Activated CD4-positive, CD25-positive, alpha-beta regulatory T cell treated with anti-CD3 and anti-CD28 coated beads, Interleukin-2, amount 50 U/mL, for 16 hours (primary cell): ENCODE measurements at regions not wholly inside any gene's neighbourhood (a gene's known extent, or its start where the extent isn't known, plus 50 kb on each side); places are given as distances from the start of the nearest gene placed in this dataset.

Source experiments
- DNase-seq: peaks from one replicate; pipeline ENCODE4 v3.0.0-alpha.2; 2020; ENCODE audit warnings: low read depth, low spot score

DNA sequence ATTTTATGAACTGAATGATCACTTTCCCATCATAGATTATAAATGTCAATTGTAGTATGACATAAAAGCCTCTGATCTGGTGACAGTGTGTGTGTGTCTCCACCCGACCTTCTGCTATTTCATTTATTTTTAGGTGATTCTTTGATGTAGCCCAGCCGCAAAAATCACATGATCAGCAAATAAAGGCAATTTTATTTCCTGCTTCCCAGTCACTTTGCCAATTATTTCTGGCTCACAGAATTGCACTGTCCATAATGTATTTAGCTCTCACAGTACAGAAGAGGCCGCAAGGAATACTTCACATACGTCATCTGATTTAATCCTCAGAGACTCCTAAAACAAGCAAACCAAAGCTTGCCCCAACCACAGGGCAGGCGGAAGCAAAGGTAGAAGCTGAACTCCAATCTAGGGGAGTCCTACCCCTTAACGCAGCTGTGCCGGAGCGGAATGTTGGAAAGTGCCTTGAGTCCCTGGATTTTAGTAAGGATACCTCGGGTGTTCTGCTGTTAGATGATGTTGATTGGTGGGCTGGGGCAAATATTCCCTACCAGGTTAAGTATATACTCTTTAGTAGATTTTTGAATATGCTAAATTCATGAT lies 384.0 kb upstream of the IRX4 start:
- no peak for DNase-seq

DNA sequence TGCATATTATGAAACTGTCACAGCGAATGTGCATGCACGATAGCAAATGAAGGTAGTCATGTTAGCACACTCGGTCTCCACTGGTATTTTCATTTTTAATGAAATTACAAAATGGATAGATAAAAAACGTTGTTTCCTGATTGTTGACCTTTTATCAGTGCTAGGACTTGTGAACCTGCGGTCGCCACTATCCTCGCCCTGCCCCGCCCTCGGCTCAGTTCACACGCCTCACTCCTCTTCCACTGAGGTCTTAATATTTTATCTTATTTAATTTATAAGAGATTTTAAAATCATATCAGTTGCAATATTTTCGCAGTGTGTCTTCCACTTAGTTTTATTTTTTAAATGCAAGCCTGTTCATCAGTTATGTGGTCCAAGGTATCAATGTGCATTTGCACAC lies 382.6 kb upstream of the IRX4 start:
- no peak for DNase-seq

DNA sequence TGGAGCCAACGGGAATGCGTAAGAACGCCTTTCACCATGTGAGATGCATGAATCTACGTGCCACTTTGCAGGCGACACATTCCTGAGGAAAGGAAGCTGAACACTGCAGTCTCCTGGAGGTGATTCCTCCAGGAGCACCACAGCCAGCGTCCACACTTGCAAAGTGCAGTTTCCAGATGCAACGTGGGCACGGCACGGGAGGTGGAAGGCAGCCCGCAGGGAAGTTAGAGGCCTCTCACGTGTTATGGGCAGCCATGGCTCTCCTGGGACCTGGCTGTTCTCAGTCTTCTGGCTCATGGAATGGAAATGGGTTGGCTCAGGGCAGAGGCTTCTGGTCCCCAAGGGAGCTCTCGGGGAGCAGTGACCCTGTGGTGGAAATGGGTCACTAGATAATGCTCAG lies 381.0 kb upstream of the IRX4 start:
- DNase-seq = no peak

DNA sequence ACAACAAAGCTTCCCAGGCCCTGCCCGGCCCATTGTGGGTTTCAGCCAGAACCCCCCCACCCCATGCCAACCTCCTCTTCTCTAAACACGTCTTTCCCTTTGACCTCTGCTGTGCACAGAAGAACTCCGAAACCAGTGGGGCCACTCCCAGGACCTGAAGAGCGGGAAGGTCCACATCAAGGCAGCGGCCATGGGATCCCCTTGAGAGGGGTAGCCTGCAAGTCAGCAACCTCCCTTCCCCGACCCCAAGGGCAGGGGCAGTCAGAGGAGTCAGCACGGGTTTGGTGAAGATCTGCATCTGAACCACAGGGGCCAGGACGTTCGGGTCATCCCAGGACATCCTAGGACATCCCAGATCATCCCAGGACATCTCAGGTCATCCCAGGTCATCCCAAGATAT lies 379.9 kb upstream of the IRX4 start:
- no peak for DNase-seq

DNA sequence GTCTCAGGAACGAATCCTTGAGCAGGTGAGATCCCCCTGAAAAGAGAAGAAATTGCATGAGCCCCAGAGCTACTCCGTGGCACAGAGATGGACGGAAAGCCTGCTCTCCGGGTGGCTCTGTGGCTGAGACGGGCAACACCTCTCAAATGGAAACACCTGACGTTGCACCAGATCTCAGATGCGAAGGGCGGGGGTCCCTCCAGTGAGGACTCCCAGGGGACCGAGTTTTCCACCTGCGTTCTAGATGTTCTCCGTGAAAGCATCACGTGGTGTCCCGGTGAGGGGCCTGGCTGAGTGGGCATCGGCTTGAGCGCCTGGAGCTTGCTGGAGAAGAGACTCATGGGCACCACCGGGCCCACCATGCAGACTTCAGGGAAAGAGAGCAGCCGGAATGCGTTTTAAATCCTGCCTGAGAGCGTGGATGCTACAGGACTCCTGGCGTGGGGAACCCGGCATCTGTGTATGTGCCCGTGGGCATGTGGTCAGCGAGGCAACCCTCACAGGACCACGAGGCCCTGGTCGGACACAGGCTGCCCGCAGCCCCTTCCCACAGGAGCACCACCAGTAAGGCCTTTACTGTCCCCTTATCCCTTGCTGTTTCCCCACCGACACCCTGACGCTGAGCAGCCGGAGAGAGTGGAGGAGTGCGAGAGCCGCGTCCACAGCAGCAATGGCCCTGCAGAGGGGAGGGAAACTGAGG lies 378.4 kb upstream of the IRX4 start:
- DNase-seq = no peak

DNA sequence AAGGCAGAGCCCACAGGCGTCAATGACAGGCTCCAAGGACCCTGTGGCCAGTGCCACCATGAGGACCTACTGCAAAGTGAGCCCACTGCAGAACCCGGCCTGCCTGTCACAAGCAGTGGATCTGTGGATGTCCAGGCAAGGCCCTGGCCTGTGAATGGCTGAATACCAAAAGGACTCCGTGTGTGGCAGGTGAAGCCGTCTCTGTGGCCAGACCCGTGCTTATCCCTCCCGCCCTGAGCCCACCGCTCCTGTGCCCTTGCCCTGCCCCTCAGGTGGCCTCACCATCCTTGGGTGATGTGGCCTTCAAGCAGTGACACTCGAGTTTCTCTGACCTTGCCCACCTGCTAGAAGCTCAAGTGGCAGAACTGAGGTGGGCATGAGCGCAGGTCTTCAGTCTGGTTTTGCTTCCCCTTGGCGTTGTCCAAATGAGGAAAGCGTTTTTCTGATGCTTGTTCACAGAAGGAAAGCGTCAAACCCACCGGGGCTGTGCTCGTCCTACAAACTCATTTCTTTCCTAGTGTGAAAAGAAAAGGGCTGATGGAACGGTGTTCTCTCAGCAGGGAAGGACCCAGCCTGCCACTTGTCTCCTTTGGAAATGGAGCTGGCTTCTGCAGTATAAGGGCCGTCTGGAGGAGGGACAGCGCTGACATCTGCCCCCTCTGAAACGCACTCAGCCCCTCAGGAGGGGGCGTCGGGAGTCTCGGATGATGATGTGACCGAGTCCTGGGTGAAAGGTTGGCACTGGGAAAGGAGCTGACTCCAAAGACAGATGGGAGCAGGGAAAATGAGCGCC lies 377.7 kb upstream of the IRX4 start:
- no peak for DNase-seq

DNA sequence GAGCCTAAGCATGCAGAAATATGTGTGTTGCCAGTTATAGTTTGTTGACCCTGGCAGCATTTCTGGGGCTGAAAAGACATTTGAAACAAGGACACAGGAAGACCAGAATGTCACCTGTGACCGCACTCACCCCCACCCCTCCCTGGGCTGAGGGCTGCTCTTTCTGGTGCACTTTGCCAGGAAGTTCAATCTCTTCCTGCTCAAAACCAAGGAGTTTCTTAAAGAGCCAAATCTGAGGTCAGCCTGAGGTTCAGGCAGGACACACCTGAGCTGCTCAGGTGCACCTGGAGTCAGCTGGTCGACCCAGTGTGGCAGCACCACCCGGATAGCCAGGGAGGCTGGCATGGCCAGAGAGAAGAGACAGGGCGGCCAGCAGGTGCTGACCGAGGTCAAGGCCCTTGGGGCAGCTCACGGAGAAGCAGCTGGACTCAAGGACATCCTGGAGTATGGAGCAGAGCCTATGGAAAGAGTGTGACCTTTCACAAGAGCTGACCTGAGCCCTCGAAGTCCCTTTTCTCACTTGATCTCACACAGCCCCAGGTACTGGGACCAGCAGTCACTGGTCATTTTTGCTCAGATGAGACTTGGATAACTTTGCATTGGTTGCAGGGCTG lies 376.9 kb upstream of the IRX4 start:
- no peak for DNase-seq

DNA sequence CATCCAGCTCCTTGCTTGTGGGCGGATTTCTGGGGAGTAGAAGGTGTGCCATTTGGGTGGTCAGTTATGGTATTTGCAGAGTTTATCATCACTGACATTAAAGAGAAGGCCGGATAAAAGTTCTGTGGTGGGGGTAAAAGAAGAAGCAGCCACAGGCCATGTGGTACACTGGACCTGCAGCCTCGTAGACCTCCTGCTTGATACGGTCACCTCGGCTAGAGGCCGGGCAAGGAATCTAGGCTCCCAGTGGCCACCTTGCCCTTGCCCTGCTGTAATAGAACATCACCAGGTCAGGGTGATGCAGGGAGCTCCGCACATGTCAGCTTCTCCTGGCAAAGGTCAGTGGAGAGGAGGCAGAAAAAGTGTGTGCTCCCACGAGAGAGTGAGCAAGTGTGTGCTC lies 376.1 kb upstream of the IRX4 start:
- DNase-seq = no peak

DNA sequence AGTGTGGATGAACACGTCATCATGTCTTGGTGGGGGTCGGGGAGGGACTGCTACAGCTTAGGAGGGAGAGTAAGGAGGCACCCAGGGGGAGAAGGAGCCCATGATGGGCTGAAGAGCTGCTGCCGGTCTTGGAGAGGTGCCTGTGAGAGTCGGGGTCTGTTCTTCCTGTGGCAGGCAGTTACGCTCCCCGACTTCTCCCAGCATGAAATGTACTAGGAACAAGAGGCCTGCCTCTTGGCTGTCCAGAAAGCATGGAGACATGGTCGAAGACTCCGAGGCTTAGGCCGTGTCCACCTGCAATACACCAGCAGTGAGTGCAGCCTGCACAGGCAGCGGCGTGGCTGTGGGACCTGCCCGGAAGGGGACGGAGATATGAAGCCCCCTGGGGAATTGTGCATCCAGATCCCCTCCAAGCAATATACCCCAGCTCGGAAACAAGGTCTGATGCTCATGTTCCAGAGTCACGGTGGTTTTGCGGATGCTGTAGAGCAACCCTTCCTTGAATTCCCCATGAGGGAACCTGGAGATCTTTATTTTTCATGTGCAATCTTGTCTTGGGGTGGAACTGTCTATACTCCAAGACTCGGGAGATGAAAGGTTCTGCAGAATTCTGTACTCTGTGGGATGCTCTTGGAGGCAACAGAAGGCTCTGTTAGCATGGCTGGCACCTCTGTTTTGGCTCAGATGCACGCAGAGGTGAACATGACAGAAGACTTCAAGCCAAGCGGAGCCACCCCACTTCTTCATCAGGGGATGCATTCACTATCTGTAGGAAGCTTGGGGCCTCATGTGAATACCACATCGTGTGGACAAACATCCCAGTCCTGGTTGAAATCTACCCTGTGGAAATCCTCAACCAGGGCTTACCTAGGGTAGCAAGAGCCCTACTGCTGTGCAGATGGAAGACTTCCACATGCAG lies 374.9 kb upstream of the IRX4 start:
- no peak for DNase-seq

DNA sequence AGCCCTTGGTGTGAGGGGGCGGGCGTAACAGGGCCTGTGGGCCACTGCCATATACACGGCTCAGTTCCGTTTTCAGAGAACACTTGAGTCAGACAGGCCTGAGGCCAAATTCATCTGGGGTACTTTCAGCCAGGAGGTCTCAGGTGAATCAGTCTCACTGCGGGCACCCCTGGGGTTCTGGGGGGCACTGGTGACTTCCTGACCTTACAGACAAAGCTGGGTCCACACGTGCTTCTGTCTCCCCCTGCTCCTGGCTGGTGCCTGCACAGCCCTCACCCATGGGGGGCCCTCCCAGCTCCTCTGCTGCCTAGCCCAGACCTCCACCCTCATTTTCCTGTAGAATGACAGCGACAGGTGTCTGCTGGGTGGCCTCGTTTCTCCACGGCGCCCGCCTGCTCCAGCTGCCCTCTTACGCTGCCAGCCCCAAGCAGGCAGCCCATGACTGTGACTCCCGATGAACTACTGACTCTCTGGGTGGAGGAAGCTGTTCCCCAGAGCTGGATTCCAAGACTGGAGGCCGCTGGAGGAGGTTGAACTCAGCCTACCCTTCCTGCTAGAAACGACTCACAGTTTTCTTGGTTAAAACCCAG lies 374.1 kb upstream of the IRX4 start:
- no peak for DNase-seq

DNA sequence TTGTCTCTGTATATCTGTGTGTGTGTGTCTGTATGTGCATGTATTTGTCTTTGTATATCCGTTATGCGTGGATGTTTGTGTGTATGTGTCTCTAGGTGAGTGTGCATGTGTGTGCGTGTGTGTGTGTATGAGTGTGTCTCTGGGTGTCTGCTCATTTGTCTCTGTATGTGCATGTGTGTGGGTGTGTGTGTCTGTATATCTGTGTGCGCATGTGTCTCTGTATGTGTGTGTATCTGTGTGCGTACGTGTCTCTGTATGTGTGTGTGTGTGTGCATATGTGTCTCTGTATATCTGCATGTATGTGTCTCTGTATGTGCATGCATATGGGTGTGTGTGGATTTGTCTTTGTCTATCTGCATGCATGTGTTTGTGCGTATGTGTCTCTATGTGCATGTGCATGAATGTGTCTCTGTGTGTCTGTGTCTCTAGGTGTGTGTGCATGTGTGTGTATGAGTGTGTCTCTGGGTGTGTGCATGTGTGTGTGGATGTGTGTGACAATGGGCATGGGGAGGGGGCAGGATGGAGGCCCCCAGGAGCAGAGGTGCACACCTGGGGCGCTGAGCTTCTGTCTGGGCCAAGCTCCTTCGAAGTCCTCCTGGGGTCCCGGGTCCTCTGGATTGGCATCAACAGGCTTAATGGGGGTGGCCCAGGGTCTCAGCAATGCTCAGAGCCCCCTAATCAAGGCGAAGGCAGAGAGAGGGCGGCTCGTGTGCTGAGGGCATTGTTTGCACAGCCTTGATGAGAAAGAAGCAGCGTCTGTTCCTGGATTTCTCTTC lies 373.4 kb upstream of the IRX4 start:
- no peak for DNase-seq

DNA sequence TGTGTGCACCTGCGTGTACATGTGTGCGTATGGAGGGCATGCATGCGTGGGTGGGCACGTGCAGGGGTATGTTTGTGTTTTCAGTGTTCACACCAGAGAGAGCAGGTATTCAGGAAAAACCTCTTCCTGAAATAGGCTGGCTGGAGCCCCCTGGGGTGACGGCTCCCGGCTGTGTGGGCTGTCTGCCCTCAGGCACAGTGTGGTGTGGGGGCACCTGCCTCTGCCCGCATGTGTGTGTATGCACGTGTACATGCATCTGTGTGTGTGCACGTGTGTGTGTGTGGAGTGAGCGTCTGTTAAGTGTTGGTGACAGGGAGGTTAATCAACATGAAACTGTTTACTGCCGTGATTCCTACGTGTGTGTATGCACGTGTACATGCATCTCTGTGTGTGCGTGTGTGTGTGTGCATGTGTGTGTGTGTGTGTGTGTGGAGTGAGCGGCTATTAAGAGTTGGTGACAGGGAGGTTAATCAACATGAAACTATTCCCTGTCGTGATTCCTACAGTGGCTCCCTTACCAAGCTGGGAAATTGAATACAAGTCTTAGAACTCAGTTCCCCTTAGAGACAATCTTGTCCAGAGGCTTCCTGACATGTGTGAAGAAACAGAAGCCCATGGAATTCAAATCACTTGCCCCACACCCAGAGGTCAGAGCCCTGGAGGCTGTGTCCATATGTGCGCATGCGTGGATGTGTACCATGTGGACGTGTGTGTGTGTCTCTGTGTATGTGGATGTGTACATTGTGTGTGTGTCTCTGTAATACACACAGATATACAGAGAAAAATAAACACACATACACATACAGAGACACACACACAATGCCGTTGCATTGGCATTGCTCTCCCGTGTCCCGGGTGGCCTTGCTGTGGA lies 372.4 kb upstream of the IRX4 start:
- no peak for DNase-seq

DNA sequence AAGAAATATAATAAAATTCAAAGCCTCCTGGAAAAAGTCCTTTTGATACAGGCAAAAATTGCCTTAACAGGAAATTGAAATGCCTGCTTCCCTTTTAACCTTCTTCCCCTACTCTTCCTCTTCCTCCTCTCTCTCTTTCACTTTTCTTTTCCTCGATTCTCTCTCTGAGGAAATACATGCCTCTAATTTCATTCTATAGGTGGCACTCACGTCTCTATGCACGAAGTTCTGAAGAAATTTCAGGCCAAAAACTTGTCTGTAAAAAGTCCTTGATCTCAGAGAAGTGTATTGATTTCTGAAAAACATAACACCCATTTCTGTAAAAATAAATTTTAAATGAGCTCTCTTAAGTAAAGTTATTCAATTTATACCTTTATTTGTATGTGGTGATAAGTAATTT lies 371.7 kb upstream of the IRX4 start:
- DNase-seq = no peak

DNA sequence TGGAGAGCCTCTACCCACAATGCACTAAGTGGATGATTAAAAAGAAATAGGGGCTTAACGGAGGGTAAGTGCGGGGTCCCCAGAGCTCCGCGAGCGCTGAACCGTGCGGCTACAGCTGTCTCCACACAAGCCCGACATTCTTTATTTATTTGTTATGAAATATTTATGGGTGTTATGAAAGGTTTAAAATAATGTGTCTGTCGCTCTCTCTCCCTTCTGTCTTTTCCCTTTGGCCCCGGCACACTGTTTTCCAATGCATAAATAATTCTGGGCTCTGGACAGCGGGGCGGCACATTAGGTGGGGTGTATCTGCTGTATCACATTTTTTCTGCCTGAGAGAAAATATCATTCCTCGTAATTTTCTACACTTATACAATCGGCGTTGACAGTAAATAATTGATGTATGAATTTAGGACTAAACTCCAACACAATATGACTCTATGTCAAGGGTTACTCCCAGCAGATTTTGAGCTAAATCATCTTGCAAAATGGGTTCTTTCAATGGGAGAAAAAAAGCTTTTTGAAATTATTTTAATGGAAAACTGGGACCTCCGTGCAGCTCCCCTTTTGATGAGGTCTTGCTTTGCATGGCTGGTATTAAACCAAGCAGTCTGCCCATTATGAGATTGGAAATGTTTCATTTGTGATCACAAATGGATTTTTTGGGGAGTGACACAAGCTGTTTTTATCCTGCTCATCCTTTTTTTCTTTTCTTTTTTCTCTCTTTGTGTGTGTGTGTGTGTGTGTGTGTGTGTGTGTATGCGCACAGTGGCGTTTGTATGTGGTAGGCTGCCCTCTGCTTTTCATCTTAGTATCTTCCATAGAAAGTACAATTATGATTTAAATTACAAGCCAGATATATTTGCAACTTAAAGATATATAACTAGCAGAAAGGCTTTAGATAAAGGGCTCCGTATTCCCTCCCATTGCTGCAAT lies 370.6 kb upstream of the IRX4 start:
- DNase-seq = no peak

DNA sequence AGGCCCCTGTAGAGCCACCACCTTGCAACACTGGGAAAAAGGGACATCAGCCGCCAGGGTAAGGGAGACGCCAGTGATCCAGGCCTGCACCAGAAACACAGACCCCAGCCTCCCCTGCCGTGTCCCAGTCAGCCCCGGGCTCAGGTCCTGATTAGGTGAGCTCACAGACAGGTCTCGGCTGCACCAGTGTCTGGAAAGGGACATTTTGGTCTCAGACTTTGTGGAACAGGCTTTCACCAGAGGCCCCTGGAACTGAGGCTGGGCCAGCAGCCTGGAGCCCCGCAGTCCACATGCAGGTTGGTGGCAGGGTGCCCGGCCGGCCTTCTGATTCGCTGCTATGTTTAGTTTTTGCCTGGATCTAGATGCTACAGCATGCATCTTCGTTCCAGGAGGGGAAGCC lies 369.0 kb upstream of the IRX4 start:
- DNase-seq = no peak

DNA sequence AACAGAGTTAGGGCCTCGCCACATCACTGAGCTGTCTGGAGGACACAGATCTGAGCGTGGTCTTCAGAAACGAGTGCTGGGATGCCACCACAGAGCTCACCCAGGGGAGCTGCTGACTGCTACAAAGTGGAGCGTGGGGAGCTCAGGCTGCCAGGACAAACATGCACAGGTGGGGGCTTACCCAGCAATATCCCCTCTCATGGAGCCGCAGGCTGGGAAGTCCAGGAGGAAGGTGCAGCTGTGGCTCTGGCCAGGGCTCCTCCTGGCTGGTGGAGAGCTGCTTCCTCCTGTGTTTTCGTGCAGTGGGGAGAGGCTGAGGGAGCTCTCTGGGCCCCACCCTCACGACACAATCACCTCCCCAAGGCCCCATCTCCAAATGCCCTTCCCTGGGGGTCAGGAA lies 368.6 kb upstream of the IRX4 start:
- no peak for DNase-seq

DNA sequence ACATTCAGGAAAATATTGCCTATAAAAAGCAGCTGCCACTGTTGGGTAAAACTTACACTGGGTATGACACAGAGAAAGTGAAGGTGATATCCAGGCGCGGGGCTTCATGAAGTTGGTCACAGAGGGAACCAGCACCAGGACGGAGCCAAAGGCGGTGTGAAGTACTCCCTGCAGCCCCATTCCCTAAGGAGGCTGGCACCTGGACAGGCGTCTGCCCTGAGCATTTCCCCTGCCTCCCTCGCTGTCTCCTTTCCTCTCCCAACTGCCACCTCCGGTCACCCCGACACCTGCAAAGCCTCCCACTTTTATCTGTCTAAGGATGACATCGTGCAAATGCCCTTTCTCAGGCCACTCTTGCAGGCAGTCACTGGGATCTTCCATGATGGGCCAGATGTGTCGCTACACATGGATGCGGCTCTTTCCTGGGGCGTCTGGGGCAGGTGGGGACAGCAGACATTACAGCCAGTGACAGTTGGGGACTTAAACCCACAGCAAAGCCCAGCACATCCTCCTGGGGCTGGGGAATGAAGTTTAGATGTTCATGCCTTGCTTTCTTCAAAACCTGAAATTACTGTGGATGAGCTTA lies 367.7 kb upstream of the IRX4 start:
- DNase-seq = no peak

DNA sequence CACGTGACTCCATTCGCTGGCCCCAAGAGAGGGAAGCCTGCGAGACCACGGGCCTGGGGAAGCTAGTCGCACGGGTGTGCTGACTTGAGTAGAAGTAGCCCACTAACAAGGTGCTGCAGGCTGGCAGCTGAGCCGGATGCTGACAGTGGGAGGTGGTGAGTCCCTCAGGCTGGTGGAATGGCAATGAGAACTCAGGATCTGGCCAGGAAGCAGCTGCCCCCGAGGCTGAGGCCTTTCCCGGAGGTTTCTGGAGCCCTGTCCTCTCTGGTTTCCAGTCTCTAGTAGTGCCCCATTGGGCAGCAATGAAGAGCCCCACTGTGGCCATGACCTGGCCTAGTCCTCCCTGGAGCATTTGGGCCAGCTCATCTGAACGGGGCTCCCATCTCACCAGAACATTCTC lies 366.7 kb upstream of the IRX4 start:
- no peak for DNase-seq
